Colonic mucosa (tissue), 4 donors: ENCODE measurements at regions not wholly inside any gene's neighbourhood (a gene's known extent, or its start where the extent isn't known, plus 50 kb on each side); places are given as distances from the start of the nearest gene placed in this dataset.

ENCODE experiments used
- DNase-seq: peaks from one replicate; pipeline ENCODE4 v3.0.0-alpha.2; 2020
- H3K27ac ChIP-seq: fragments of 200-600 bp; one replicate; pipeline ENCODE4 v1.8.0; 2021
- H3K27me3 ChIP-seq: fragments of 200-600 bp; one replicate; pipeline ENCODE4 v1.8.0; 2021
- H3K36me3 ChIP-seq: fragments of 200-600 bp; one replicate; pipeline ENCODE4 v1.8.0; 2021
- H3K4me1 ChIP-seq: fragments of 200-600 bp; one replicate; pipeline ENCODE4 v1.8.0; 2021; ENCODE audit warnings: mild to moderate bottlenecking
- H3K4me3 ChIP-seq: fragments of 200-600 bp; one replicate; pipeline ENCODE4 v1.8.0; 2021
- H3K9ac ChIP-seq, 2 donors: one replicate each; pipeline ENCODE4 v1.7.0; 2013; ENCODE audit warnings: control low read depth in 2 of 2, low read depth in 2 of 2, low read length in 2 of 2
- H3K9me3 ChIP-seq: fragments of 200-600 bp; one replicate; pipeline ENCODE4 v1.8.0; 2021
- CTCF ChIP-seq: fragments of 200-600 bp; IDR thresholded peaks from one replicate; pipeline ENCODE4 v1.8.0; 2022; ENCODE audit warnings: antibody characterized with exemption, mild to moderate bottlenecking
- intact Hi-C: fragments of 100-400 bp; cut with DNase I; formaldehyde crosslinking; loops from one replicate; pipeline ENCODE4 v1.14.1; 2022
- donor health status: healthy.
- donor health status: DM: no; HTN: no; CAD: no.
- donor health status: DM: no; HTN: no; CAD: no.

GRCh38 chr7:11959121-11959520, 127.1 kb upstream of the THSD7A start:
- intact Hi-C loops = no loop called here
- Histone ChIP-seq H3K4me1 (no peaks in the 10 kb centered on the region), H3K27me3 (no peaks in the 10 kb centered on the region), H3K36me3 (no peaks in the 10 kb centered on the region), H3K9me3 (no peaks in the 10 kb centered on the region), H3K4me3 (no peak overlapping the region), H3K27ac (no peak overlapping the region), H3K9ac (no peak overlapping the region)
- DNase-seq = no peak
- no peak for TF ChIP-seq CTCF

- Histone ChIP-seq H3K36me3 (no peaks in the 10 kb centered on the region), H3K4me3 (no peak overlapping the region), H3K4me1 (no peaks in the 10 kb centered on the region), H3K27ac (no peak overlapping the region), H3K9me3 (no peaks in the 10 kb centered on the region), H3K9ac (no peak overlapping the region), H3K27me3 (no peaks in the 10 kb centered on the region)
- intact Hi-C loops = no loop called here
- TF ChIP-seq CTCF = no peak
- no peak for DNase-seq
Observed at GRCh38 chr7:11960621-11961020, 128.6 kb upstream of the THSD7A start.

GRCh38 chr7:11969643-11970042, 137.6 kb upstream of the THSD7A start:
- intact Hi-C loops = no loop called here
- Histone ChIP-seq H3K36me3 (no peaks in the 10 kb centered on the region), H3K4me3 (no peak overlapping the region), H3K27me3 (no peaks in the 10 kb centered on the region), H3K9ac (no peak overlapping the region), H3K9me3 (no peaks in the 10 kb centered on the region), H3K27ac (no peak overlapping the region), H3K4me1 (no peaks in the 10 kb centered on the region)
- TF ChIP-seq CTCF = no peak
- no peak for DNase-seq

- Histone ChIP-seq H3K9ac (no peak overlapping the region), H3K27me3 (no peaks in the 10 kb centered on the region), H3K9me3 (no peaks in the 10 kb centered on the region), H3K27ac (no peak overlapping the region), H3K4me3 (no peak overlapping the region), H3K4me1 (no peaks in the 10 kb centered on the region), H3K36me3 (no peaks in the 10 kb centered on the region)
- no peak for DNase-seq
- no peak for TF ChIP-seq CTCF
- intact Hi-C loops = no loop called here
Observed at GRCh38 chr7:11970132-11970531, 138.1 kb upstream of the THSD7A start.

GRCh38 chr7:11985376-11985775, 153.4 kb upstream of the THSD7A start:
- intact Hi-C loops = no loop called here
- Histone ChIP-seq H3K4me3 (no peak overlapping the region), H3K27ac (no peak overlapping the region), H3K9ac (no peak overlapping the region), H3K9me3 (no peaks in the 10 kb centered on the region), H3K27me3 (no peaks in the 10 kb centered on the region), H3K4me1 (no peaks in the 10 kb centered on the region), H3K36me3 (no peaks in the 10 kb centered on the region)
- no peak for TF ChIP-seq CTCF
- no peak for DNase-seq

GRCh38 chr7:11985971-11986370, 154.0 kb upstream of the THSD7A start:
- H3K36me3 ChIP-seq = no peaks in the 10 kb centered on the region
- intact Hi-C loops = no loop called here
- no peak overlapping the region for H3K27ac ChIP-seq
- TF ChIP-seq CTCF = no peak
- no peak overlapping the region for H3K4me3 ChIP-seq
- H3K27me3 ChIP-seq = no peaks in the 10 kb centered on the region
- DNase-seq = no peak
- no peaks in the 10 kb centered on the region for H3K4me1 ChIP-seq
- H3K9ac ChIP-seq = no peak overlapping the region
- no peaks in the 10 kb centered on the region for H3K9me3 ChIP-seq
